LNCaP clone FGC (cell line): ENCODE measurements at regions not wholly inside any gene's neighbourhood (a gene's known extent, or its start where the extent isn't known, plus 50 kb on each side); places are given as distances from the start of the nearest gene placed in this dataset.

Source experiments
- DNase-seq: peaks from one replicate; pipeline ENCODE4 v3.0.0-alpha.2; 2011; ENCODE audit warnings: low read depth
- H3K4me3 ChIP-seq: 2 replicates; pipeline ENCODE4 v1.5.1; 2011; ENCODE audit warnings: mild to moderate bottlenecking, low read depth, low read length, control low read depth
- CTCF ChIP-seq: IDR thresholded peaks from 2 replicates; pipeline ENCODE4 v1.5.1; 2012; ENCODE audit warnings: mild to moderate bottlenecking; ENCODE audit not compliant: control insufficient read depth, insufficient read depth; ENCODE audit errors: extremely low read depth

- no peak for TF ChIP-seq CTCF
- no peak overlapping the region for H3K4me3 ChIP-seq
- no peak for DNase-seq
Measured at GRCh38 chr10:130747946-130748345, 563.6 kb downstream of the TCERG1L start.

- H3K4me3 ChIP-seq, result no peak overlapping the region
- no peak for DNase-seq
- TF ChIP-seq CTCF, result no peak
Measured at GRCh38 chr10:130748409-130749057, 563.0 kb downstream of the TCERG1L start.

- no peak for DNase-seq
- no peak for TF ChIP-seq CTCF
- H3K4me3 ChIP-seq, result no peak overlapping the region
Measured at GRCh38 chr10:130749911-130750310, 561.6 kb downstream of the TCERG1L start.

GRCh38 chr10:130750441-130750840 is 561.1 kb downstream of the TCERG1L start:
- no peak for TF ChIP-seq CTCF
- H3K4me3 ChIP-seq, result no peak overlapping the region
- DNase-seq, result no peak

GRCh38 chr10:130751106-130751840 is 560.2 kb downstream of the TCERG1L start:
- no peak for DNase-seq
- TF ChIP-seq CTCF, result no peak

GRCh38 chr10:130751851-130752250 is 559.7 kb downstream of the TCERG1L start:
- H3K4me3 ChIP-seq, result no peak overlapping the region
- DNase-seq, result no peak
- no peak for TF ChIP-seq CTCF

More at GRCh38 chr10:130751106-130751840, 560.2 kb downstream of the TCERG1L start:
- H3K4me3 ChIP-seq, result no peak overlapping the region
